HG03095 (cell line): ENCODE measurements at regions not wholly inside any gene's neighbourhood (a gene's known extent, or its start where the extent isn't known, plus 50 kb on each side); places are given as distances from the start of the nearest gene placed in this dataset.
A peak's percentile ranks its signal among the peaks of the same experiment; 100 is the strongest.
"Not testable (repeated sequence)": the region's sequence is repeated elsewhere in the genome, so short reads cannot be mapped to it uniquely, and the experiment has no call there.

Experiments used
- ATAC-seq: cut with Tn5 transposase; IDR thresholded peaks from one replicate; pipeline ENCODE4 v1.9.1; 2021; ENCODE audit warnings: moderate library complexity; ENCODE audit not compliant: unreplicated experiment

DNA sequence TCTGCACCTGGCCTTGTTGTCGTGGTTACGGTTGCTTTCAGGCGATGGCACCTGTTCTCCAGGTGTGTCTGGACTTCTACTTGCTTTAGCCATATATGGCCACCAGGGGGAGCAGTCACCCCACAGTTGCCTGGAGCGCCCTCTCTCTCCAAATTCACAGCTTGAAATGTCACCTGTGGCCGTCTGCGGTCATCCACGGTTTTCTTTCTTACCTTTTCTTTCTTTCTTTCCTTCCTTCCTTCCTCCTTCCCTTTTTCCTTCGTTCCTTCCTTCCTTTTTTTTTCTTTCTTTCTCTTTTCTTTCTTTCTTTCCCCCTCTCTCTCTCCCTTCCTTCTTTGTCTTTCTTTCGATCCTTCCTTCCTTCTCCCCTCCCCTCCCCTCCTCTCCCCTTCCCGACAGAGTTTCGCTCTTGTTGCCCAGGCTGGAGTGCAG is 150.5 kb upstream of the VKORC1L1 start:
- ATAC-seq = peak; percentile 54

DNA sequence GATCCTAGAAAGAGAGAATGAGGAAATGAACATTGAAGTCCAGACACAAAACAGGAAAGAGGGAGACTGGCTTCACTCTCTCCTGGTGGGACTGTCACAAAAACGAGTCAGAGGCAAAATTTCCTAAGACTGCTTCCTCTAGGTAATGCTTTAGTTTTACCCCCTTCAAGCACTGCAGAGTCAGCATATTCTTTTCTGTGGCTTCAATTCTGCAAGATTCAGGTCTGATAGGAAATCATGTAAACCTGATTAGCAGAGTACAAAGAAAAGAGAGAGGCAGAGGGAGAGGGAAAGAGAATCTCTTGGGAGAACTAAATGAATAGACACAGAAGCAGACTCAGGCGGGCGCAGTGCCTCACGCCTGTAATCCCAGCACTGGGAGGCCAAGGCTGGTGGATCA is 145.7 kb upstream of the VKORC1L1 start:
- ATAC-seq = not testable (repeated sequence)

DNA sequence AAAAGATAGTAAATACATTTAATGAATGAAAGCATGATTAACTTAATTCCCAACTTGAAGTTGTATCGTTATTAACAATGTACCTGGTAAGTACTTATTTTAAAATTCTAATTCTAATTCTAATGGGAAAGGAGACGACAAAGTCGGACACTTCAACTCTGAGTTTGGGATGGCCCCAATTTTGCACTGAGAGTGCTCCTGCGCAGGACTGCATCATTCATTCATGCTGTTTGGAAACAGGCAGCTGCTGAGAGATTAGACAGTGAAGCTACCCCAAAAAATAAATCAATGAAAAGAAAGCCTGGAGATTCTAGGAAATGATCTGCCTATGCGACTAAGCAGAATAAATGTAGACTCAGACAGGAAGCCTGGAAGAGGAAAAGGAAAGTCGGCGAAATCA is 141.7 kb upstream of the VKORC1L1 start:
- no peak for ATAC-seq

DNA sequence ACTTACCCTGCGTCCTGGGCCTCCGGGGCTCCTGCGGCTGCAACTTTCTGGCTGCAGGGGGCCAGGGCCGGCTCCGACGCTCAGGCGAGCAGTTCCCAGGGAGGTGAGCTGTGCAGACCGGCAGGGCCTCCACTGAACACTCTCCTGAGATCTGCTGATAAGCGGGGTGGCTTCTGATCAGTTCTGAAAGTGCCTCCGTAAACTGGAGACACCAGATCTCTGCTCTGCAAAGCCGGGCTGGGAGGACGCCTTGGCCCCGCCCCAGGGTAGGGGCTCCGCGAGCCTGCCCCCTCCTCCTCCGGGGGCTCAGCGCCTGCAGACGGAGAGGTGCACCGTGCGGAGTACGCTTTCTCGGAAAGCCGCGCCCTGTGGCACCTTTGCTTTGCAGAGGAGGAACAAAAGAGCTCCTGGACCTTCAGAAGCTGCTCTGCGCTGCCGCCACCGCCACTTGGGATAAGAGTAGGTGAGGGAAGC is 141.3 kb upstream of the VKORC1L1 start:
- ATAC-seq = no peak

DNA sequence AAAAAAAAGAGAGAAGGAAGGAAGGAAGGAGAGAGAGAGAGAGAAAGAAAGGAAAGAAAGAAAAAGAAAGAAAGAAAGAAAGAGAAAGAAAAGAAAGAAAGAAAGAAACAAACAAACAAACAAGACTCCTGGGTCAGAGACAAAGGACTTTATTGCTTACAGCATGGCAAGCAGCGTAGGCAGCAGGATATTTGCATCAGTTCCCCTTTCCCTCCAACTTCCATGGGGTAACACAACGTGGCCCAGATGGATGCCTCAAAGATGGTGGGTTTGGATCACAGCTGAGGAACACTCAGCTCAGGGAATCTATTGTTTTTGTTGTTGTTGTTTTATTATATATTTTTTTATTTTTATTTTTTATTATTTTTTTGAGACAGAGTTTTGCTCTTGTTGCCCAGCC is 128.5 kb upstream of the VKORC1L1 start:
- ATAC-seq = no peak

DNA sequence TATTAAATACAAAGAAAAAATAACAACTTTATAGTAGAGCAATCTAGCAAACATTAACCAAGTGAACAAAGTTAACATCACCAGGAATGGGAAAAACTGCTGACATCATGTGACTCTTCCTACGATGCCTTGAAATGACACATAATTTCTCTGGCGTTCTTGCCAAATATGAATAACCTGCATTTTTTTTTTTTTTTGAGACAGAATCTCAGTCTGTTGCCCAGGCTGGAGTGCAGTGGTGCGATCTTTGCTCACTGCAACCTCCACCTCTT is 126.5 kb upstream of the VKORC1L1 start:
- no peak for ATAC-seq

DNA sequence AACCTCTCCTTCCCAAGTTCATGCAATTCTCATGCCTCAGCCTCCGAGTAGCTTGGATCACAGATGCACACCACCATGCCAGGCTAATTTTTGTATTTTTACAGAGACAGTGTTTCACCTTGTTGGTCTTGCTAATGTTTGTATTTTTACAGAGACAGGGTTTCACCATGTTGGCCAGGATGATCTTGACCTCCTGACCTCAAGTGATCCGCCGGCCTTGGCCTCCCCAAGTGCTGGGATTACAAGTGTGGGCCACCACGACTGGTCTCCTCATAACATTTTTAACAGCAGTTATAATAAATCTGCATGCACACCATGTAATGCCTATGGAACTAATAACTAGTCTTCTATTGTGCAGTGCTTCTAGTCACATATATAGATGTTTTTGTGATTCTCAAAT is 123.8 kb upstream of the VKORC1L1 start:
- no peak for ATAC-seq

DNA sequence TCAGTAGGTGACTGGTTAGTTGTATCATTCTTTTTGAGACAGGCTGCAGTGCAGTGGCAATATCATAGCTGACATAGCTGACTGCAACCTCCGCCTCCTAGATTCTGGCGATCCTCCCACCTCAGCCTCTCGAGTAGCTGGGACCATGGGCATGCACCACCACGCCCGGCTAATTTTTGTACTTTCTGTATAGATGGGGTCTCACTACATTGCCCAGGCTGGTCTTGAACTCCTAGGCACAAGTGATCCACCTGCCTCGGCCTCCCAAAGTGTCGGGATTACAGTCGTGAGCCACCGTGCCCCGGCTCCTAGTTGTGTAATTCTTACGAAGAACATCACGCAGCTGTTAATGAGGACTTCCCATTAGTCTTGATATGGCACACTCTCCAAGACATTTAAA is 123.4 kb upstream of the VKORC1L1 start:
- ATAC-seq = no peak

DNA sequence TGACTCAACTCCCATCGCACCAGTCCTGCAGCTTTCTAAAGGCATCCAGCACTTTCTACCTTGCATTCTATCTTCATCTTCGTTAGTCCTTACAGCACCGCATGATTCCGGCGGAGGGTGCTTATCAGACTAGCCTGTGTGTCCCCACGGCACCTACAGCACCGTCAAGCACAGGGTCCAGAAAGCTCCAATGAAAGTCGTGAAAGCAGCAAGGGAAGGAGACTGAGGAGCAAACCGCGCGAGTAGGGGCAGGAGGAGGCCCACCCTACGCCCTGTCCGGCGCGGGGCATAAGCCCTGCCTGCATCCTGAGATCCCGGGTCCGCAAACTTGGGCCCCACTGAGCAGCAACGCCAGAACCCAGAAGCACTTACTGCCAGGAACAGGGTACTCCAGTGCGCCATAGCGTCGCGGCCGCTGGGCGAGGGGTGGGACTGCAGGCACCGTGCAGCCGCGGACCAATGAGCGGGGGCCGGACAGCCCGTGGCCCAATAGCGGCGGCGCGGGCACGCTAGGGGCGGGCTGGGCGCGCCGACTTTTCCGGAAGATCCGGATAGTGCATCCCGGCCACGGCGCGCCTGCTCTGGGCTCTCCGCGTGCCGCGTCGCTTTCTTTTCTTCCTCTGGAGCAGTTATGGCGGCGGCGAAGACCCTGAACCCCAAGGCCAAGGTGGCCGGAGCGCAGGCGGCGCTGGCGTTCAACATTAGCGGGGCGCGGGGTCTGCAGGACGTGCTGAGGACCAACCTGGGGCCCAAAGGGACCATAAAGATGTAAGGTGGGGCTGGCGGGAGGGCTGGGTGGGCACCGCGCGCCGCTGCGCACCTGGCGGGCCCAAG is 122.1 kb upstream of the VKORC1L1 start:
- peak; percentile 99 for ATAC-seq

DNA sequence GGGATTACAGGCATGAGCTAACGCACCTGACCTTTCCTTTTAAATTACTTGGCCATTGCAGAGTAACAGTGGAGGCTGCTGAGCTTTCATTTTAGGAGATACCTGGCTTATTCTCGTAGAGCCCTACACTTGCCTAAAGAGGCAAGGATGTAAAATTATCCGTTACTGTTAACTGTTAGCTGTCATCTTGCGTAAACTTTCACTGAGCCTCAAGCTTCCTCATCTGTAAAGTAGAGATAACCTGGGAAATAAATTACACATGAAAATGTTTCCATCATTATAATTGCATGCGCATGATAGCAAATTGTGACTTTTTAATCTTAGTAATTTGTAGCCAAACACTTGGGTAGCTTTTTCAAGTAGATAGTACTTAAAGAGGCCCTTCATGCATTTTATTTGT is 118.8 kb upstream of the VKORC1L1 start:
- not testable (repeated sequence) for ATAC-seq

DNA sequence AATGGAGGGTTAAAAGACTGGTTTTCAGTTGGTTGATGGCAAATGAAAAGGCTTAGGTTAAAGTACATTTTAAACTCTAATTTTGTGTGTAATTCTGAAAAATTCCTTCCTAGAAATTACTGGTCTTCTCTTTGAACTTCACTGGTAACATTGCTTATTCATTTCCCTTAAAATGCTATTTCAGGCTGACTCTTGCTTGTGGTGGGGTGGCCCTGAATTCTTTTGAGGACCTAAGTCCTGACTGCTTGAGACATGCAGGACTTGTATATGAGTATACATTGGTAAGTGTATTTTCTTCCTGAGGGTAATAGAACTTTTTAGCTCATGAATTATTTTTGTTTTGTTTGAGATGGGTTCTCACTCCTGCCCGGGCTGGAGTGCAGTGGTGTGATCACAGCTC is 113.9 kb upstream of the VKORC1L1 start:
- not testable (repeated sequence) for ATAC-seq

DNA sequence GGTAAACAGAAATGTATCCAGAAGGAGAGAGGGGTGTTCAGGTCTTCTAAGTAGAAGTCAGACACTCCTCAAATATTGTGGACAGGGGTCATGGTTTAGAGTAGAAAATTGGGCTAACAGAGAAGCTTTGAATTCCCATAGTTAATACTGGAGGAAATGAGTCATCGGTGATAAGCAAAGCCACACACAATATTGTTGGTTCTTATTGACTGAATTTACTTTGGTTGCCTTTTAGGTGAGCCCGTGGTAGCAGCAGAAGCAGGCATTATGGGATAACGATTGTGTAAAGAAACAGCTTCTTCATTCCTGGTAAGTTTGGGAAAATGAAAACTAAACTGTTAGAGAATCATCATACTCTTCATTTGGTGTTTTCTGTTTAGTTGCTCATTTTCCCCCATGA is 110.2 kb upstream of the VKORC1L1 start:
- not testable (repeated sequence) for ATAC-seq

DNA sequence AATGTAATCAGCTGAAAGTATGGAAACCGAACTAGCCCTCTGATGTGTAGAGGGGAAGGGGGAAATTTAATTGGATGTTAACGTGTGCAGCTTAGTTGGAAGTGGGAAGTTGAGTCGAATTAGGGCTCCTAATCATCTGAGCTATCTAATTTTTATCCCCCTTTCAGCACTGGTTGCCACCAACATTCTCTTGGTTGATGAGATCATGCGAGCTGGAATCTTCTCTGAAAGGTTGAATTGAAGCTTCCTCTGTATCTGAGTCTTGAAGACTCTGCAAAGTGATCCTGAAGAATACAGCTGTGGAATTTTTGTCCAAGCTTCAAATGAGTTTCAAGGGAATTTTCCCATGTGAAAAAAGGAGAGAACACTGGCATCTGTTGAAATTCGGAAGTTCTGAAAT is 109.8 kb upstream of the VKORC1L1 start:
- not testable (repeated sequence) for ATAC-seq

DNA sequence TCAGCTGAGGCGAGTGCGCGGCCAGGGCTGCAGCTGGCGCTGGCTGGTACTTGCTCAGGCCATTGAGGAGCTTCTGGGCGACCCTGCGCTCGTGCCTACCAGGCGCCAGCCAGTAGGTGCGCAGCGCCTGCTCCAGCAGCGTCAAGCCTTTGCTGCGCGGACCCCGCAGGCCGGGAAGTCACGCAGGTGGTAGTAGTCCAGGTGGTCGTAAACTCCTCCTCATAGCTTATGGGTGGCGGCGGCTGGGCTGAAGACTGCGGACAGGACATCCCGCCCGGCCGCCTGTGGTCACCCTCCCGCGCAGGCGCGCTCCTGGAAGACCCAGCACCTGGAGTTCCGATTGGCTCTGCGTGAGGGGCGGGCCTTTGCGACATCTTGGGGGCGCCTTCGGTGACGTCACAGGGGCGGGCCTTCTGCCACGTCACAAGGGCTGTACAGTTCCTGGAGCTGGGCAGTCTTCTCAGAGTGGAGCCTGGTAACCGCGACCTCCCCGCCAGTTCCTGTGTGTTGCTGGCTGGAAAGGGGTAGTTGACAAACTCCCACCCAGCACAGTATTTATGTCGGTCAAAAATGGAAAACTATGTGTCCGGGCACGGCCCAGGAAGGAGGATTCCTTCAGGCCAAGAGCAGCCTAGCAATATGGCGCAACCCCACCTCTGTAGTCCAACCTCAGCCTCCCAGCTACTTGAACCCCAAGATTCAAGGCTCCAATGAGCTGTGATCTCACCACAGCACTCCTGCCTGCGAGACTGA is 102.2 kb upstream of the VKORC1L1 start:
- ATAC-seq = peak; percentile 98

DNA sequence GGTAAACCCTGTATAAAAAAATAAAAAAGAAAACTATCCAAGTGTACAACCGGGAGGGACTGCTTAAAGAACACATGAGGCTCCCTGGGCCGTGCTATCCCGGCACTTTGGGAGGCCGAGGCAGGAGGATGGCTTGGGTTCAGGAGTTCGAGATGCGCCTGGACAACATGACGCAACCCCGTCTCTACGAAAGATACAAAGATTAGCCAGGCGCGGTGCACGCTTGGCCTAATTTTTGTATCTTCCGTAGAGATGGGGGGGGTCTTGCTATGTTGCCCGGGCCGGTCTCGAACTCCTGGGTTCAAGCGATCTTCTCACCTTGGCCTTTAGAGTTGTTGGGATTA is 101.7 kb upstream of the VKORC1L1 start:
- ATAC-seq = not testable (repeated sequence)

DNA sequence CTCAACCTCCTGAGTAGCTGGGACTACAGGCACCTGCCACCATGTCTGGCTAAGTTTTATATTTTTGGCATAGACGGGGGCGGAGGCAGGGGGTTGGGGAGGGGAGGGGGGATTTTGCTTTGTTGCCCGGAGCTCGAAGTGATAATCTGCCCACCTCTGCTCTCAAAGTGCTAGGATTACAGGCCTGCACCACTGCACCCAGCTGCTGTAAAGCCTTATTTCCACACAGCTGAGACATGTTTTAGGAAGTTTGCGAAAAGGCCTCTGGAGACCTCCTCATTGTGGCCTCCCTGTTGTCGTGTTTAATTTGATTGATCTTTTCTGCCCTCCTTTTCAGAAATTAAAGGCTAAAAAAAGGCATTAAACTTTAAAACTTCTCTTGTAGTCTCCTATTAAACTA is 96.2 kb upstream of the VKORC1L1 start:
- not testable (repeated sequence) for ATAC-seq

DNA sequence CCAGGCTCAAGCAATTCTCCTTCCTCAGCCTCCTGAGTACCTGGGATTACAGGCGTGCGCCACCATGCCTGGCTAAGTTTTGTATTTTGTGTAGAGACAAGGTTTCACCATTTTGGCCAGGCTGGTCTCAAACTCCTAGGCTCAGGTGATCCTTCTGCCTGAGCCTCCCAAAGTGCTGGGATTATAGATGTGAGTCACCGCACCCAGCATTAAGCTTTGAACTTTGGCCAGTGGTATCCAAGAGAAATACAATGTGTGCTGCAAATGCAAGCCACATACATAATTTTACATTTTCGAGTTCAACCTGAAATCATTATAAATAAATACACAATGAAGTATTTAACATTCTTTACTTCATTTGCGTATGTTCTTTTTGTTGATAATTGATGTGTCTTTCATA is 82.9 kb upstream of the VKORC1L1 start:
- ATAC-seq = not testable (repeated sequence)

DNA sequence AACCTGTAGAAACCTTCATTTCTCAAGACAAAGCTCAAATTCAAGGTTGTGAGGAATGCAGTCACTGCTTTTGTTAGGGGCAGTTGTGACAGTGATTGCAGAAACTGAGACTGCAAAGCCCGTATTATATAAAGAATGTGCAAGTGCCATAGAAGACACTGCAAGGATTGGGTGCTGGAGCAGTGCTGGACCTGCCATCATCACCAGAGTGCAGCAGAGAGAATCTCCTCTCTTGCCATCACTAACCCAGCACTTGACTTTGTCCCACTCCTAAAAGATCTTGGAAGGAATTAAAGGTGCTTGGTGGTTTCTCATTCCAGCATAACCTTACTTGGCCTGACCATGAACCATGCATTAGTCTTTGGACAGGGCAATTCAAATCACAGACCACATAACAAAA is 81.1 kb upstream of the VKORC1L1 start:
- ATAC-seq = not testable (repeated sequence)

DNA sequence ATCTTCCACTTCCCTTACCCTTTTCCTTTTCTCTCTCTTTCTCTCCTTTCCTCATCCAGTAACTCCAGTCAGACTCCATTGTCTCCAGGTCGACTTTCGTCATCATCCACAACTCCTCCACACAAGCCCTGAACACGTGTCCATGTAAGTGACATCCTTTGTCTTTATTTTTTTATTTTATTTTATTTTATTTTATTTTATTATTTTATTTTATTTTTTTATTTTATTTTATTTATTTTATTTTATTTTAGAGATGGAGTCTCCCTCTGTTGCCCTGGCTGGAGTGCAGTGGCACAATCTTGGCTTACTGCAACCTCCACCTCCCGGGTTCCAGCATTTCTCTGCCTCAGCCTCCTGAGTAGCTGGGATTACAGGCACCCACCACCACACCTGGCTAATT is 80.1 kb upstream of the VKORC1L1 start:
- not testable (repeated sequence) for ATAC-seq

DNA sequence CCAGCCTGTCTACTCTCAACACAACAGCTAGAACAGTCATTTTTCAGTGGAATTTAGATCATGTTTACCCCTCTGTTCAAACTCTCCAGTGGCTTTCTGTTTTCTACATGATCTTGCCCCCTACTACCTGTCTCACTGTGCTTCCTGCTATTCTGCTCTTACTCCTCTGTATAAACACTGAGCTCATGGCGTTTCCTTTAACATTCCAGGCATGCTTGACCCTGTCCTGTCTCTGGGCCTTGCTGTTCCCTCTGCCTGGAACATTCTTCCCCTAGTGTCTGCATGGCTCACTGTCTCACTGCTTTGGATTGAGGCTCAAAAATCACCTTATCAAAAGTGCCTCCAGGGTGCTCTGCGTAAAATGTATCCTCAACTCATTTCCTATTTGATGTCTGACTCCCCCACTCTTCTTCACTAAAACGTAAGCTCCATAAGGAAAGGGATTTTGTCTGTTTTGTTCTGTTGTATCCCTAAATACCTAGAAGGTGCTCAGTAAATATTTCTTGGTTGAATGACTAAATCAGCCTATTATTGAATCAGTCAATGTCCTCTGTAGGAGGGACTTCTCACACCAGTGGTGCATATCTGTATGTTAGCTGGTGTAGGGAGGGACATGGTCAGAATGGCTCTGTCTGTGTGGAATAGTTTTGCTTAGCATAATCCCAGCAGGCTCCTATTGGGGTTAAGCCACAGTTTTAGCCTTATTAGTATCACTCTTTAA is 78.0 kb upstream of the VKORC1L1 start:
- not testable (repeated sequence) for ATAC-seq

DNA sequence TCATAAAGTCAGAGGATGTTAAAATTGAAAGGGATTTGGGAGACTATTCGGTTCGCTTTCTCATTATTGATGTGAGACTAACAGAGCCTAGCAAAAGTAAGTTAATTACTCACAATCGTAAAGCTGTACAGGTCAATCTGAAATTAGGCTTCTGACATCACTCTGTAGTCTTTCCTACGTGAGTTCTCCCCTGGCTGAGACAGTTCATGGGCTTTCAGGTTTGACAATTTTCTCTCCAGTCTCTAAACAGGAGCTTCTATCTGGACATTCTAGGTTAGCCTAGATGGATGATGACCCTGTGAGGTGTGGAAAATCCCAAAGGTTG is 77.5 kb upstream of the VKORC1L1 start:
- ATAC-seq = not testable (repeated sequence)

DNA sequence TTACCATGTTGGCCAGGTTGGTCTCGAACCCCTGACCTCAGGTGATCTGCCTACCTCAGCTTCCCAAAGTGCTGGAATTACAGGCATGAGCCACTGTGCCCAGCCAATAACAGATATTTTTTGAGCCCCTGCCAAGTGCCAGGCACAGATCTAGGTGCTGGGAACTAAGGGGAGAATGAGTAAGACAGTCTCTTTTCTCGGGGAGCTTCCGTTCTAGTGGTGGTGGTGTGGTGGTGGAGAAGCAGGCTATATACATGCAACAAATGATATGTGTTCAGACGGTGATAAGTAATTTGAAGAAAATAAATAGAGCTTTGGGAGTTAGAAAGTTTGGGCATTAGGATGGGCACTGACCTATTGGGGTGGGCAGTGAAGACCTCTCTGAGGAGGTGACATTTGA is 76.7 kb upstream of the VKORC1L1 start:
- no peak for ATAC-seq
